ENCODE measurements at regions not wholly inside any gene's neighbourhood (a gene's known extent, or its start where the extent isn't known, plus 50 kb on each side); places are given as distances from the start of the nearest gene placed in this dataset.
"Not testable (repeated sequence)": the region's sequence is repeated elsewhere in the genome, so short reads cannot be mapped to it uniquely, and the experiment has no call there.

- not testable (repeated sequence) for H3K27me3 Mint-ChIP-seq; H3K36me3 Mint-ChIP-seq (ENCODE audit: low read depth); ATAC-seq (replicated peaks); H3K4me3 Mint-ChIP-seq; H3K27ac Mint-ChIP-seq
- peaks cover 16% of the 10 kb centered on the region for H3K4me1 Mint-ChIP-seq
- peaks cover 43% of the 10 kb centered on the region for H3K9me3 Mint-ChIP-seq
Observed at GRCh38 chr22:10723966-10724365, 4804.0 kb upstream of the OR11H1 start.

DNA sequence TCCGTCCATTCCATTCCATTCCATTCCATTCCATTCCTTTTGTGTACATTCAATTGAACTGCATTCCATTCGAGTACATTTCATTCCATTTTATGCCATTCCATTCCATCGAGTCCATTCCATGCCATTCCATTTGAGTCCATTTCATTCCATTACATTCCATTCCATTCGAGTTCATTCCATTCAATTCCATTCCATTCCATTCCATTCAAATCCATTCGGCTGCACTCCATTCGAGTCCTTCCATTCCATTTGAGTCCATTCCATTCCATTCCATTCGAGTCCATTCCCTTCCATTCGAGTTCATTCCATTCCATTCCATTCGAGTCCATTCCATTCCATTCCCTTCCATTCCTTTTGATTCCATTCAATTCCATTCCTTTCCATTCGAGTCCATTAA is 4800.6 kb upstream of the OR11H1 start:
- no peak overlapping the region for H3K4me3 Mint-ChIP-seq
- no peak for ATAC-seq (replicated peaks)
- no peaks in the 10 kb centered on the region for H3K36me3 Mint-ChIP-seq (ENCODE audit: low read depth)
- H3K27me3 Mint-ChIP-seq = no peaks in the 10 kb centered on the region
- H3K9me3 Mint-ChIP-seq = peaks cover 48% of the 10 kb centered on the region
- H3K27ac Mint-ChIP-seq = no peak overlapping the region
- H3K4me1 Mint-ChIP-seq = peaks cover 11% of the 10 kb centered on the region

- H3K27ac Mint-ChIP-seq; H3K36me3 Mint-ChIP-seq (ENCODE audit: low read depth); ATAC-seq (replicated peaks); H3K4me3 Mint-ChIP-seq; H3K4me1 Mint-ChIP-seq; H3K27me3 Mint-ChIP-seq: not testable (repeated sequence)
- H3K9me3 Mint-ChIP-seq = peaks cover 43% of the 10 kb centered on the region
Observed at GRCh38 chr22:10729979-10730378, 4798.0 kb upstream of the OR11H1 start.

GRCh38 chr22:10730706-10731105 is 4797.3 kb upstream of the OR11H1 start:
- H3K27ac Mint-ChIP-seq; H3K27me3 Mint-ChIP-seq; H3K36me3 Mint-ChIP-seq (ENCODE audit: low read depth); H3K4me1 Mint-ChIP-seq; ATAC-seq (replicated peaks); H3K4me3 Mint-ChIP-seq: not testable (repeated sequence)
- peaks cover 47% of the 10 kb centered on the region for H3K9me3 Mint-ChIP-seq

- ATAC-seq (replicated peaks); H3K36me3 Mint-ChIP-seq (ENCODE audit: low read depth): not testable (repeated sequence)
- peaks cover 47% of the 10 kb centered on the region for H3K9me3 Mint-ChIP-seq
Observed at GRCh38 chr22:10731246-10731974, 4796.6 kb upstream of the OR11H1 start.

GRCh38 chr22:10735075-10735474 is 4792.9 kb upstream of the OR11H1 start:
- H3K36me3 Mint-ChIP-seq (ENCODE audit: low read depth); H3K4me3 Mint-ChIP-seq; ATAC-seq (replicated peaks); H3K27ac Mint-ChIP-seq; H3K27me3 Mint-ChIP-seq; H3K4me1 Mint-ChIP-seq: not testable (repeated sequence)
- peaks cover 39% of the 10 kb centered on the region for H3K9me3 Mint-ChIP-seq

More at GRCh38 chr22:10731246-10731974, 4796.6 kb upstream of the OR11H1 start:
- H3K4me3 Mint-ChIP-seq, H3K27ac Mint-ChIP-seq, H3K4me1 Mint-ChIP-seq, H3K27me3 Mint-ChIP-seq: not testable (repeated sequence)

- not testable (repeated sequence) for H3K36me3 Mint-ChIP-seq (ENCODE audit: low read depth); H3K27me3 Mint-ChIP-seq; ATAC-seq (replicated peaks); H3K27ac Mint-ChIP-seq; H3K4me1 Mint-ChIP-seq; H3K4me3 Mint-ChIP-seq
- peaks cover 32% of the 10 kb centered on the region for H3K9me3 Mint-ChIP-seq
Observed at GRCh38 chr22:10736879-10737278, 4791.1 kb upstream of the OR11H1 start.

DNA sequence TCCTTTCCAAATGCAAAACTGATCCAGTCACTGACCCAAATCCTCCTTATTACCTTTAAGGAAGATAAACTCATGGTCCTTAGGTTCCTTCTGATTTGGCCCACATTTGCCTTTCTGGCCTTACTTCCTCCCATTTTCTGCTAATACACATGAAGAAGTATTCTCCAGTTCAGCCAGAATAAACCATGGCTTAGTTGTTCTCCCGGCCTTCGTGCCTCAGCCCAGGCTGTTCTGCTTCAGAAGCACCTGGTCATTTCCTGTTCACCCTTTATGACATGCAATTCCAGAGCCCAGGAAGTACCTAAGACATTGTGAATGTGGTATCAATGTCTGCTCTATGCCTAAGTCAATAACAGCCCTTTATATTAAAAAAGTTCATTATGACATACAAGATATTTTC is 4790.1 kb upstream of the OR11H1 start:
- not testable (repeated sequence) for H3K4me3 Mint-ChIP-seq; H3K4me1 Mint-ChIP-seq; H3K36me3 Mint-ChIP-seq (ENCODE audit: low read depth); H3K27me3 Mint-ChIP-seq; ATAC-seq (replicated peaks); H3K27ac Mint-ChIP-seq
- H3K9me3 Mint-ChIP-seq = peaks cover 29% of the 10 kb centered on the region

DNA sequence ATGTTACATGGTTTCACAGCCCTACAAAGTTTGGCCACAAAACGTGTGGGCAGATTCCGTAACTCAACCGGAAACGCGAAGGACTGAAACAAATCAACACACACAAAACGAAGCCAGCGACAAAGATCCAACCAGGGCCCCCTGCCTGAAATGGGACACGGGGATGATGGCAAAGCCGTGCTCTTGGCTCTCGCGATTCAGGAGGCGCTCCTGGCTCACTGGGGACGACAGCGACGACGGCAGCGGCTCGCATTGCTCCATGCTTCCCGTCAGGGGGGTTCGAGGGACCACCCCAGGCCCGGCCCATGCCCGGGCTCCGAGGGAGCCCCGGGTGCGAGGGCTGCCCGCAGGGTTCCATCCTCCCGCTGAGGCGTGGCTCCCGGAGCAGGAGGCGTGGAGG is 4786.8 kb upstream of the OR11H1 start:
- no peak for ATAC-seq (replicated peaks)
- H3K9me3 Mint-ChIP-seq = peaks cover 33% of the 10 kb centered on the region
- no peak overlapping the region for H3K4me3 Mint-ChIP-seq
- no peak overlapping the region for H3K27ac Mint-ChIP-seq
- no peaks in the 10 kb centered on the region for H3K36me3 Mint-ChIP-seq (ENCODE audit: low read depth)
- H3K27me3 Mint-ChIP-seq = no peaks in the 10 kb centered on the region
- peaks cover 4% of the 10 kb centered on the region for H3K4me1 Mint-ChIP-seq

DNA sequence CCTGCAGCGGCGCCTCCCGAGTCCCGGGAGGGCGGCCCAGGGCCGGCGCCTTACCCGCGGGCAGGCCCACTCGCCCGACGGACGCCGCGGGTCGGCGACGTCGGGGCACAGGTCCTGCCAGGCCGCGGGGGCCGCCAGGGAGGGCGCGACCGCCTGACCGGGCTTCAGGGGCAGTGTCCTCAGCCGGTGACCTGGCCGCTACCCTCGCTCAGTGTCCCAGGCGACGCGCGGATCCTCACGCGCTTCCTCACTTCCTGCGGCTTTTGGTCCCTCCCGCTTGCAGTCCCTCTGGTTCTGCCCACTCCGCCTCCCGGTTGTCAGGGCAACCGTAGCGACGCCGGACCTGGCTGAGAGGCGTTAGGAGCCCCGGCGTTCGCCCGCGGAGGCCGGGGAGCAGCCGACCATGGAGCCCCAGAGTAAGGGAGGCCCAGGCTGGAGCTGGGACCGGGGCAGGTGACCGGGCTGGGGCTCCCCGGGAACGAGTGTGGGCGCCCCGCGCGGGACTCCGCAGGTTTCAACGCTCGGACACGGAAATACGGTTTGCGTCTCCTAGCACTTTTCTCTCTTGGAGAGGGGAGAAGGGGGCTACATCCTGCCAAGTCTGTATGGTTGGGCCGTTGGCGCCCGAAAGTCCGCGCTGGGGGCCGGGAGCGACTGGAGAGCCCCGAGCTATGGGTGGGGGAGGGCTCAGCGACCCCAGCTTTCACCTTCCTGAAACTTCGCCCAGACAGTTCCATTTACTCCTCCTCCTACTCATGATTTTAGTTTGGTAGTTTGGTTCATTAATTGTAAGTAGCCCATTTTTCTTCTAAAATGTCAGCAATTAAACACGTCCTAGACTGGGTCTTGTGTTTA is 4786.0 kb upstream of the OR11H1 start:
- ATAC-seq (replicated peaks); H3K4me1 Mint-ChIP-seq; H3K4me3 Mint-ChIP-seq; H3K27ac Mint-ChIP-seq; H3K36me3 Mint-ChIP-seq (ENCODE audit: low read depth); H3K27me3 Mint-ChIP-seq: not testable (repeated sequence)
- H3K9me3 Mint-ChIP-seq = peaks cover 37% of the 10 kb centered on the region

DNA sequence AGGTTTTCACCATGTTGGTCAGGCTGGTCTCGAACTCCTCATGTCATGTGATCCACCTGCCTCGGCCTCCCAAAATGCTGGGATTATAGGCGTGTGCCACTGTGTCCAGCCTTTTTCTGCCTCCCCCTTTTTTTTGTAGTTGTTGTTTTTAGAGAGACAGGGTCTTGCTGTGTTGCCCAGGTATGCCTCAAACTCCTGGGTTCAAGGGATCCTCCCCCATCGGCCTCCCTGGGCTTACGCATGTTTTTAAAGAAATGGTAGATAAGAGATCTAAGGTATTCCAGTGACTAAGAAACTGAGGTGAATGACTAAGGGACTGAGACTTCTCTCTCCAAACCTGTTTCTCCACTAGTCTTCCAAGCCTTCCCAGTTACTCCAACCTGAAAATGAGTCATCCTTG is 4781.6 kb upstream of the OR11H1 start:
- not testable (repeated sequence) for H3K27ac Mint-ChIP-seq; H3K36me3 Mint-ChIP-seq (ENCODE audit: low read depth); H3K27me3 Mint-ChIP-seq; ATAC-seq (replicated peaks); H3K4me3 Mint-ChIP-seq; H3K4me1 Mint-ChIP-seq
- peaks cover 29% of the 10 kb centered on the region for H3K9me3 Mint-ChIP-seq

GRCh38 chr22:10747227-10747626 is 4780.8 kb upstream of the OR11H1 start:
- not testable (repeated sequence) for H3K27me3 Mint-ChIP-seq; ATAC-seq (replicated peaks); H3K27ac Mint-ChIP-seq; H3K4me3 Mint-ChIP-seq; H3K36me3 Mint-ChIP-seq (ENCODE audit: low read depth); H3K4me1 Mint-ChIP-seq
- H3K9me3 Mint-ChIP-seq = peaks cover 29% of the 10 kb centered on the region

- not testable (repeated sequence) for H3K4me1 Mint-ChIP-seq; H3K4me3 Mint-ChIP-seq; ATAC-seq (replicated peaks); H3K27me3 Mint-ChIP-seq; H3K36me3 Mint-ChIP-seq (ENCODE audit: low read depth); H3K27ac Mint-ChIP-seq
- H3K9me3 Mint-ChIP-seq = peaks cover 25% of the 10 kb centered on the region
Observed at GRCh38 chr22:10748751-10749150, 4779.2 kb upstream of the OR11H1 start.

- not testable (repeated sequence) for H3K27ac Mint-ChIP-seq
Observed at GRCh38 chr22:10749423-10749822, 4778.6 kb upstream of the OR11H1 start.

GRCh38 chr22:10753566-10753965 is 4774.4 kb upstream of the OR11H1 start:
- H3K36me3 Mint-ChIP-seq (ENCODE audit: low read depth); H3K4me1 Mint-ChIP-seq: not testable (repeated sequence)

More at GRCh38 chr22:10749423-10749822, 4778.6 kb upstream of the OR11H1 start:
- H3K36me3 Mint-ChIP-seq (ENCODE audit: low read depth); ATAC-seq (replicated peaks); H3K27me3 Mint-ChIP-seq; H3K4me1 Mint-ChIP-seq; H3K4me3 Mint-ChIP-seq: not testable (repeated sequence)
- peaks cover 22% of the 10 kb centered on the region for H3K9me3 Mint-ChIP-seq

More at GRCh38 chr22:10753566-10753965, 4774.4 kb upstream of the OR11H1 start:
- ATAC-seq (replicated peaks); H3K27ac Mint-ChIP-seq; H3K4me3 Mint-ChIP-seq; H3K27me3 Mint-ChIP-seq: not testable (repeated sequence)
- peaks cover 13% of the 10 kb centered on the region for H3K9me3 Mint-ChIP-seq

All from activated T-helper 17 cell treated with anti-CD3 and anti-CD28 coated beads, Interleukin-2, amount 50 U/mL, for 72 hours (primary cell).